Spleen (tissue), 11 donors: ENCODE measurements at regions not wholly inside any gene's neighbourhood (a gene's known extent, or its start where the extent isn't known, plus 50 kb on each side); places are given as distances from the start of the nearest gene placed in this dataset.

Source experiments
- DNase-seq: peaks from one replicate; pipeline ENCODE4 v3.0.0-alpha.2; 2020
- H3K27ac ChIP-seq, 8 donors: fragments of 200-600 bp; sonication (generic) in 7 of 8; 1 replicate in 4 of 8; 2 replicates in 4 of 8; pipeline versions ENCODE4 v1.5.0 to v1.8.0; 2016 to 2021; ENCODE audit warnings: inconsistent platforms in 4 of 8, mild to moderate bottlenecking in 4 of 8, moderate library complexity in 1 of 8
- H3K27me3 ChIP-seq, 7 donors: fragments of 200-600 bp; sonication (generic) in 6 of 7; replicated peaks in 1 of 7; 1 replicate in 4 of 7; 2 replicates in 3 of 7; pipeline versions ENCODE4 v1.5.0 to v1.8.0; 2016 to 2021; ENCODE audit warnings: inconsistent platforms in 3 of 7, mild to moderate bottlenecking in 1 of 7
- H3K36me3 ChIP-seq, 6 donors: fragments of 200-600 bp; sonication (generic) in 5 of 6; 1 replicate in 4 of 6; 2 replicates in 2 of 6; pipeline versions ENCODE4 v1.5.0 to v1.8.0; 2016 to 2021; ENCODE audit warnings: inconsistent platforms in 2 of 6
- H3K4me1 ChIP-seq, 6 donors: fragments of 200-600 bp; sonication (generic) in 5 of 6; 1 replicate in 3 of 6; 2 replicates in 3 of 6; pipeline versions ENCODE4 v1.5.0 to v1.8.0; 2016 to 2021; ENCODE audit warnings: inconsistent platforms in 3 of 6
- H3K4me3 ChIP-seq, 8 donors: fragments of 200-600 bp; sonication (generic) in 7 of 8; 1 replicate in 4 of 8; 2 replicates in 4 of 8; pipeline versions ENCODE4 v1.5.0 to v1.8.0; 2016 to 2021; ENCODE audit warnings: inconsistent platforms in 4 of 8, mild to moderate bottlenecking in 4 of 8, moderate library complexity in 2 of 8
- H3K9me3 ChIP-seq, 8 donors: fragments of 200-600 bp; sonication (generic) in 7 of 8; 1 replicate in 4 of 8; 2 replicates in 4 of 8; pipeline versions ENCODE4 v1.5.0 to v1.8.0; 2016 to 2021; ENCODE audit warnings: inconsistent platforms in 4 of 8
- POLR2A ChIP-seq, 3 donors: fragments of 450-650 bp; IDR thresholded peaks; one replicate each; pipeline ENCODE4 v1.5.1; 2017; ENCODE audit warnings: antibody characterized with exemption in 3 of 3, mild to moderate bottlenecking in 1 of 3
- POLR2AphosphoS5 ChIP-seq, 3 donors: sonication (generic); formaldehyde crosslinking; IDR thresholded peaks; one replicate each; pipeline ENCODE4 v1.5.1; 2017; ENCODE audit warnings: antibody characterized with exemption in 3 of 3
- WGBS, 5 donors: extraction: QIAGEN DNeasy Blood & Tissue Kit in 3 of 5; methylation state at CpG; one replicate each; pipeline versions ENCODE4 v1.1.5 to v1.1.7; 2013 to 2018; 5-methylcytosine and 5-hydroxymethylcytosine counted together
- intact Hi-C: fragments of 100-400 bp; cut with DNase I; formaldehyde crosslinking; loops from one replicate; pipeline ENCODE4 v1.15.0; 2023; ENCODE audit warnings: low total_unique reads
- microRNA-seq, 3 donors: library from miRNA; unstranded; fragments of <30 nt; microRNA quantifications; one replicate each; pipeline versions ENCODE4 to v1.1.0, GENCODE V29; 2019 to 2020
- small RNA-seq, 4 donors: library from RNA; depleted of rRNA; stranded (forward); fragments of <200 nt; gene quantifications; one replicate each; pipeline ENCODE3, GENCODE V24; 2016
- TF ChIP-seq, protein P1 (sequence below), 11 experiments: fragments of 200-600 bp in 7 of 11; fragments of 450-650 bp in 4 of 11; sonication (generic) in 4 of 11; IDR thresholded peaks in 8 of 11; conservative IDR thresholded peaks in 3 of 11; 1 replicate in 7 of 11; 2 replicates in 4 of 11; pipeline versions ENCODE4 v1.4.0 to v1.8.0; 2016 to 2021; ENCODE audit warnings: antibody characterized with exemption in 11 of 11, inconsistent platforms in 4 of 11, mild to moderate bottlenecking in 1 of 11
- donor health status: healthy with polysubstance abuse.
- donor health status: DM: no; HTN: no; CAD: no; lungs with moderate emphysema.
- donor health status: DM: no; HTN: no; CAD: no.
- donor health status: Bipolar disorder and iron deficiency.
- donor health status: healthy.
- donor health status: DM: no; HTN: no; CAD: no.
- donor health status: DM: yes; HTN: yes; CAD: no.

GRCh38 chr6:98779618-98780017 is 54.8 kb upstream of the POU3F2 start:
- no peaks in the 10 kb centered on the region for H3K4me1 ChIP-seq
- H3K27me3 ChIP-seq: peaks cover 0 to 23% (median 0%) of the 10 kb centered on the region in 7 donors
- TF ChIP-seq, protein P1, sequence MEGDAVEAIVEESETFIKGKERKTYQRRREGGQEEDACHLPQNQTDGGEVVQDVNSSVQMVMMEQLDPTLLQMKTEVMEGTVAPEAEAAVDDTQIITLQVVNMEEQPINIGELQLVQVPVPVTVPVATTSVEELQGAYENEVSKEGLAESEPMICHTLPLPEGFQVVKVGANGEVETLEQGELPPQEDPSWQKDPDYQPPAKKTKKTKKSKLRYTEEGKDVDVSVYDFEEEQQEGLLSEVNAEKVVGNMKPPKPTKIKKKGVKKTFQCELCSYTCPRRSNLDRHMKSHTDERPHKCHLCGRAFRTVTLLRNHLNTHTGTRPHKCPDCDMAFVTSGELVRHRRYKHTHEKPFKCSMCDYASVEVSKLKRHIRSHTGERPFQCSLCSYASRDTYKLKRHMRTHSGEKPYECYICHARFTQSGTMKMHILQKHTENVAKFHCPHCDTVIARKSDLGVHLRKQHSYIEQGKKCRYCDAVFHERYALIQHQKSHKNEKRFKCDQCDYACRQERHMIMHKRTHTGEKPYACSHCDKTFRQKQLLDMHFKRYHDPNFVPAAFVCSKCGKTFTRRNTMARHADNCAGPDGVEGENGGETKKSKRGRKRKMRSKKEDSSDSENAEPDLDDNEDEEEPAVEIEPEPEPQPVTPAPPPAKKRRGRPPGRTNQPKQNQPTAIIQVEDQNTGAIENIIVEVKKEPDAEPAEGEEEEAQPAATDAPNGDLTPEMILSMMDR (IDR thresholded peaks at IDR 0.05 in 8 of 11, conservative IDR thresholded peaks at IDR 0.05 in 3 of 11): no peak
- TF ChIP-seq POLR2A (IDR thresholded peaks at IDR 0.05): no peak
- no peak for TF ChIP-seq POLR2AphosphoS5 (IDR thresholded peaks at IDR 0.05)
- no peak overlapping the region for H3K27ac ChIP-seq
- H3K4me3 ChIP-seq: no peak overlapping the region
- H3K9me3 ChIP-seq: no peaks in the 10 kb centered on the region
- intact Hi-C loops: no loop called here
- no peak for DNase-seq
- no peaks in the 10 kb centered on the region for H3K36me3 ChIP-seq
- WGBS, 5 donors: 85 to 89% (median 86%) methylated on average over 3 of the region's 3 CpGs

GRCh38 chr6:98782772-98783171 is 51.6 kb upstream of the POU3F2 start:
- TF ChIP-seq POLR2A (IDR thresholded peaks at IDR 0.05): no peak
- TF ChIP-seq, protein P1 (IDR thresholded peaks at IDR 0.05 in 8 of 11, conservative IDR thresholded peaks at IDR 0.05 in 3 of 11): no peak
- TF ChIP-seq POLR2AphosphoS5 (IDR thresholded peaks at IDR 0.05): no peak
- no peak overlapping the region for H3K27ac ChIP-seq
- H3K27me3 ChIP-seq: peaks cover 0 to 36% (median 0%) of the 10 kb centered on the region in 7 donors
- no peaks in the 10 kb centered on the region for H3K9me3 ChIP-seq
- DNase-seq: no peak
- no peaks in the 10 kb centered on the region for H3K36me3 ChIP-seq
- WGBS, 5 donors: 38 to 92% (median 57%) methylated on average over 2 of the region's 2 CpGs
- intact Hi-C loops: no loop called here
- H3K4me1 ChIP-seq: no peaks in the 10 kb centered on the region
- H3K4me3 ChIP-seq: no peak overlapping the region

DNA sequence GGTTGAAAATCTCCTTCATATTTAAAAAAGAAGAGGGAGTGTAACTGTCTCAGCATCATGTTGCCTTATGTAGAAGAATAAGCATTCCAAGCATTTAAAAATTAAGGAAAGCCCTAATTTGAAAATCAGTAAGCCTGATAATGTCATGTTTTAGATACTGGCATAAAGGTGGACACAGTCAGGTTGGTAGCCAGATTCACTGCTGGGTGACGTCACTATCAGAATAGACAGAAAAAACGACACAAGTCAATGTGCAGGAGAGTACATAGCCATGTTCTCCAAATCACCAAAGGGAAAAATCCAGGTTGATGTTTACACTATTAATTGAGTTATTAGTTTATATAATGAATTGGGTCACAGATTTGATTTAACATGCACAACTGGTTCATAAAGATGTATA is 50.8 kb upstream of the POU3F2 start:
- DNase-seq: no peak
- no peak overlapping the region for H3K27ac ChIP-seq
- no peaks in the 10 kb centered on the region for H3K4me1 ChIP-seq
- TF ChIP-seq POLR2A (IDR thresholded peaks at IDR 0.05) (no peak), POLR2AphosphoS5 (IDR thresholded peaks at IDR 0.05) (no peak)
- TF ChIP-seq, protein P1 (IDR thresholded peaks at IDR 0.05 in 8 of 11, conservative IDR thresholded peaks at IDR 0.05 in 3 of 11): no peak
- H3K27me3 ChIP-seq: peaks cover 0 to 45% (median 4%) of the 10 kb centered on the region in 7 donors
- no peaks in the 10 kb centered on the region for H3K36me3 ChIP-seq
- no peaks in the 10 kb centered on the region for H3K9me3 ChIP-seq
- 70 to 88% (median 86%) methylated on average over 2 of the region's 2 CpGs for WGBS, 5 donors
- intact Hi-C loops: no loop called here
- no peak overlapping the region for H3K4me3 ChIP-seq

Small RNA genes in the stretch of these regions (microRNA-seq; reads per million reads assigned to microRNA genes)
- 0 reads per million in 3 donors for gene MIR2113

Small RNA genes in the stretch of these regions (small RNA-seq; reads per million reads assigned to genes)
- gene AL589826.1: 0 reads per million in 4 donors
- gene MIR2113: 0 reads per million in 4 donors
